Osteoblast (primary cell): ENCODE measurements at regions not wholly inside any gene's neighbourhood (a gene's known extent, or its start where the extent isn't known, plus 50 kb on each side); places are given as distances from the start of the nearest gene placed in this dataset.
A peak's percentile ranks its signal among the peaks of the same experiment; 100 is the strongest.

Experiments used
- DNase-seq: peaks from one replicate; pipeline ENCODE4 v3.0.0; 2011; ENCODE audit warnings: low spot score, mixed read lengths; ENCODE audit not compliant: insufficient read length; ENCODE audit errors: missing footprints
- H2AFZ ChIP-seq: 2 replicates; pipeline ENCODE4 v1.6.0; 2011; ENCODE audit warnings: mild to moderate bottlenecking, low read length
- H3K27ac ChIP-seq: 2 replicates; pipeline ENCODE4 v1.5.1; 2011; ENCODE audit warnings: mild to moderate bottlenecking, low read depth, low read length, moderate library complexity
- H3K27me3 ChIP-seq: 2 replicates; pipeline ENCODE4 v1.6.0; 2012; ENCODE audit warnings: mild to moderate bottlenecking, control low read depth, inconsistent platforms, low read length, moderate library complexity; ENCODE audit not compliant: insufficient read depth
- H3K36me3 ChIP-seq: 2 replicates; pipeline ENCODE4 v1.5.1; 2011; ENCODE audit warnings: mild to moderate bottlenecking, low read length, control low read depth, moderate library complexity; ENCODE audit not compliant: insufficient read depth
- H3K4me1 ChIP-seq: 2 replicates; pipeline ENCODE4 v1.5.1; 2011; ENCODE audit warnings: mild to moderate bottlenecking, low read length, control low read depth, moderate library complexity; ENCODE audit not compliant: insufficient read depth
- H3K4me2 ChIP-seq: 2 replicates; pipeline ENCODE4 v1.6.0; 2011; ENCODE audit warnings: mild to moderate bottlenecking, low read length; ENCODE audit not compliant: insufficient read depth
- H3K4me3 ChIP-seq: fragments of 200-600 bp; sonication (generic); 3 replicates; pipeline ENCODE4 v1.5.1; 2012; ENCODE audit warnings: mild to moderate bottlenecking, low read length, inconsistent platforms; ENCODE audit not compliant: insufficient read depth
- H3K79me2 ChIP-seq: 2 replicates; pipeline ENCODE4 v1.6.0; 2012; ENCODE audit warnings: mild to moderate bottlenecking, low read length, control low read depth, inconsistent platforms; ENCODE audit not compliant: insufficient read depth
- H3K9me3 ChIP-seq: 2 replicates; pipeline ENCODE4 v1.5.1; 2011; ENCODE audit warnings: low read depth, low read length, control low read depth
- H4K20me1 ChIP-seq: 2 replicates; pipeline ENCODE4 v1.6.0; 2012; ENCODE audit warnings: mild to moderate bottlenecking, low read length, control low read depth; ENCODE audit not compliant: insufficient read depth
- CTCF ChIP-seq: IDR thresholded peaks from 2 replicates; pipeline ENCODE4 v1.5.1; 2011; ENCODE audit warnings: mild to moderate bottlenecking, low read depth, low read length, moderate library complexity; ENCODE audit errors: extremely low read depth

GRCh38 chr7:38066391-38066790, 111.7 kb upstream of the STARD3NL start:
- no peak overlapping the region for H2AFZ ChIP-seq
- no peaks in the 10 kb centered on the region for H3K9me3 ChIP-seq
- H3K27me3 ChIP-seq: peaks cover 5% of the 10 kb centered on the region
- H3K4me2 ChIP-seq: no peak overlapping the region
- no peaks in the 10 kb centered on the region for H4K20me1 ChIP-seq
- H3K4me3 ChIP-seq: no peak overlapping the region
- no peak overlapping the region for H3K27ac ChIP-seq
- H3K4me1 ChIP-seq: no peaks in the 10 kb centered on the region
- no peak for DNase-seq
- no peak for TF ChIP-seq CTCF
- no peaks in the 10 kb centered on the region for H3K36me3 ChIP-seq
- H3K79me2 ChIP-seq: no peaks in the 10 kb centered on the region

- H3K27ac ChIP-seq: no peak overlapping the region
- no peaks in the 10 kb centered on the region for H4K20me1 ChIP-seq
- H3K9me3 ChIP-seq: no peaks in the 10 kb centered on the region
- no peak overlapping the region for H3K4me2 ChIP-seq
- no peaks in the 10 kb centered on the region for H3K36me3 ChIP-seq
- no peak for TF ChIP-seq CTCF
- no peak overlapping the region for H2AFZ ChIP-seq
- no peaks in the 10 kb centered on the region for H3K4me1 ChIP-seq
- no peaks in the 10 kb centered on the region for H3K27me3 ChIP-seq
- no peaks in the 10 kb centered on the region for H3K79me2 ChIP-seq
- H3K4me3 ChIP-seq: no peak overlapping the region
- peak; percentile 36 for DNase-seq
Observed at GRCh38 chr7:38068461-38068860, 109.6 kb upstream of the STARD3NL start.

GRCh38 chr7:38069052-38069451, 109.0 kb upstream of the STARD3NL start:
- Histone ChIP-seq H3K27me3 (no peaks in the 10 kb centered on the region), H3K4me3 (no peak overlapping the region), H3K4me2 (no peak overlapping the region), H3K4me1 (no peaks in the 10 kb centered on the region), H4K20me1 (no peaks in the 10 kb centered on the region), H3K27ac (no peak overlapping the region), H2AFZ (no peak overlapping the region), H3K9me3 (no peaks in the 10 kb centered on the region), H3K79me2 (no peaks in the 10 kb centered on the region), H3K36me3 (no peaks in the 10 kb centered on the region)
- TF ChIP-seq CTCF: no peak
- no peak for DNase-seq

- Histone ChIP-seq H3K4me3 (no peak overlapping the region), H3K4me2 (no peak overlapping the region), H3K36me3 (no peaks in the 10 kb centered on the region), H3K27me3 (no peaks in the 10 kb centered on the region), H3K79me2 (no peaks in the 10 kb centered on the region), H2AFZ (no peak overlapping the region), H3K27ac (no peak overlapping the region), H3K9me3 (no peaks in the 10 kb centered on the region), H4K20me1 (no peaks in the 10 kb centered on the region), H3K4me1 (no peaks in the 10 kb centered on the region)
- peak; percentile 68 for TF ChIP-seq CTCF
- DNase-seq: no peak
Observed at GRCh38 chr7:38070718-38071117, 107.3 kb upstream of the STARD3NL start.
